ENCODE measurements at regions not wholly inside any gene's neighbourhood (a gene's known extent, or its start where the extent isn't known, plus 50 kb on each side); places are given as distances from the start of the nearest gene placed in this dataset.
A peak's percentile ranks its signal among the peaks of the same experiment; 100 is the strongest.

DNA sequence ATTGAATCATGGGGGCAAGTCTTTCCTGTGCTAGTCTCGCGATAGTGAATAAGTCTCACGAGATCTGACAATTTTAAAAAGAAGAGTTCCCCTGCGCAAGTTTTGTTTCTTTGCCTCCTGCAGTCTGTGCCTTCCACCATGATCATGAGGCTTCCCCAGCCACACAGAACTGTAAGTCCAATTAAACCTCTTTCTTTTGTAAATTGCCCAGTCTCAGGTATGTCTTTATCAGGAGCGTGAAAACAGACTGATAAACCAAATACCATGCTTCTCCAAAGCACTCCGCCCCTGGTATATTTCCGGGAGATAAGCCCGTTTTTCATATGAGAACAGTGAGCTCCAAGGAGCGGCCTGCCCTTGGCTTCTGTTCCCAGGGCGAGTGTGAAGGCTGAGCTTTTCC, 118.9 kb downstream of the EVX1 start:
- TF ChIP-seq, protein P1, sequence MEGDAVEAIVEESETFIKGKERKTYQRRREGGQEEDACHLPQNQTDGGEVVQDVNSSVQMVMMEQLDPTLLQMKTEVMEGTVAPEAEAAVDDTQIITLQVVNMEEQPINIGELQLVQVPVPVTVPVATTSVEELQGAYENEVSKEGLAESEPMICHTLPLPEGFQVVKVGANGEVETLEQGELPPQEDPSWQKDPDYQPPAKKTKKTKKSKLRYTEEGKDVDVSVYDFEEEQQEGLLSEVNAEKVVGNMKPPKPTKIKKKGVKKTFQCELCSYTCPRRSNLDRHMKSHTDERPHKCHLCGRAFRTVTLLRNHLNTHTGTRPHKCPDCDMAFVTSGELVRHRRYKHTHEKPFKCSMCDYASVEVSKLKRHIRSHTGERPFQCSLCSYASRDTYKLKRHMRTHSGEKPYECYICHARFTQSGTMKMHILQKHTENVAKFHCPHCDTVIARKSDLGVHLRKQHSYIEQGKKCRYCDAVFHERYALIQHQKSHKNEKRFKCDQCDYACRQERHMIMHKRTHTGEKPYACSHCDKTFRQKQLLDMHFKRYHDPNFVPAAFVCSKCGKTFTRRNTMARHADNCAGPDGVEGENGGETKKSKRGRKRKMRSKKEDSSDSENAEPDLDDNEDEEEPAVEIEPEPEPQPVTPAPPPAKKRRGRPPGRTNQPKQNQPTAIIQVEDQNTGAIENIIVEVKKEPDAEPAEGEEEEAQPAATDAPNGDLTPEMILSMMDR (conservative IDR thresholded peaks at IDR 0.05): no peak
- H3K27ac ChIP-seq: peak overlapping the region; percentile 92

DNA sequence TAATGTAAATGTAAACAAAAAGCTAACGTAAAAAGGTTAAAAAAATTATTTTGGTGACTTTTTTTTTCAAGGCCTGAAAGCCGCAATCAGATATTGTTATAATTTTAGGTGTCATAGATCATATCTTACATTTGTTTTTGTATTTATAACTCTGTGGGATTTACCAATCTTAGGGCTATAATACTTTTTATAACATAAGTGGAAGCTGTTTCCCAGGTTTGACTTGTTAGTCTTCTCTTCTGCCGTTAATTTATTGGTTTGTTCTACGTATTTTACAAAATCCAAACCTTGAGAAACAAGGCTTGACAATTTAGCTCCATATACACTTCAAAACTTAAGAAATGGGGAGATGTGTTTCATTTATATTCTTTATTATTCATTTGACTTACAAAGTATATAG, 119.4 kb downstream of the EVX1 start:
- H3K27ac ChIP-seq: peak overlapping the region; percentile 92

DNA sequence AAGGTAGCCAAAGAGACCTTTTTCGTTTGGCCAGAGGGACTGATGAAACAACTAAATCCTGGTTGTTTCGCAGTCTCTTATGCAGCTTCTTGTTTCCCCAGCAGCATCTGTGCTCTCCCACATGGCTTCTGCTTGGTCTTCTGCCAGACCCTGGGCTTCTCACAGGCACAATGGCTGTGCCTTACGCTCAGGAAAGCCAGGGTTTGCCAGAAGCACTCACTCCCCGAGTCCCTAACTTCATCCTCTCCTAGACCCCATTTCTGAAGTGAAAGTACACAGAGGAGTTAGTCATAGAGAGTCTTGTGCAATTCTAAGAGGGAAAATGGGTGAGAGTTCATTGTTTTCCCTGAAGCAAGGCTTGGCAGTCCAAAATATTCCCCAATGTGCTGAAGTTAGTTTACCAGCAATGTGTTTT, 121.7 kb downstream of the EVX1 start:
- H3K27ac ChIP-seq: peak overlapping the region; percentile 92; the same call in 1 of the 2 replicates
- TF ChIP-seq, protein P1 (conservative IDR thresholded peaks at IDR 0.05): no peak

More for the DNA sequence above, 119.4 kb downstream of the EVX1 start:
- TF ChIP-seq, protein P1 (conservative IDR thresholded peaks at IDR 0.05): no peak

DNA sequence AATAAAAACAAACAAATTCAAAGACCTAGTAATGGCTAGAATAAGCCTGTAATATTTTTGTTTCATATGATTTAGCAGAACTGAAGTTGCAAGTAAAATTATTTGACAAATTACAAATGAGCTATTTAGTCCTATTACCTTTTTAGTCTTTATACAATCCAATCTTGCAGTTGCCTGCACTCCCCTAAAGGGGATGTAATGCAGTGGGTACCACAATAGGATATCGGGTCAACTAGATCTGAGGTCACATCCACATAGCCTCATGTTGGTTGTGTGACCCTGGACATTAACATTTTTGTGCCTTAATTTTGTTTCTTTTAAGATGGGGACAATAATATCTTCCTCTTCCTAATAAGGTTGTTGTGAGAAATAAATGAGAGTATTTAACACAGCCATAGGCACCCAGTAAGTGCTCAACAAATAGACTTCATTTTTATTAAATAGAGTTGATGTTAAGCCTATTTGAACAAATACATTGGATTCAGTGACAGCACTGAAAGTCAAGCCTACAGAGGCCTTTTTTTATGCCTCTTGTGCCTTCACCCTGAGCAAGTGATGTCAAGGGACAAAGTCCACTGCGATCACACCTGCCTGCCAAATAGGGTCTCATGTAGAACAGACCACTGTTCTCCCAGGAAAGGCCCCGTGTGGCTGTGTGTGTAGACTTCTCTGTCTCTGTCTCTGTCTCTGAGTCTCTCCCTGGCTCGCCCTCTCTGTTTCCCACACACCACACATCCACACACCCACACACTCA, 124.8 kb downstream of the EVX1 start:
- H3K27ac ChIP-seq: no peak overlapping the region
- TF ChIP-seq, protein P1 (conservative IDR thresholded peaks at IDR 0.05): no peak

DNA sequence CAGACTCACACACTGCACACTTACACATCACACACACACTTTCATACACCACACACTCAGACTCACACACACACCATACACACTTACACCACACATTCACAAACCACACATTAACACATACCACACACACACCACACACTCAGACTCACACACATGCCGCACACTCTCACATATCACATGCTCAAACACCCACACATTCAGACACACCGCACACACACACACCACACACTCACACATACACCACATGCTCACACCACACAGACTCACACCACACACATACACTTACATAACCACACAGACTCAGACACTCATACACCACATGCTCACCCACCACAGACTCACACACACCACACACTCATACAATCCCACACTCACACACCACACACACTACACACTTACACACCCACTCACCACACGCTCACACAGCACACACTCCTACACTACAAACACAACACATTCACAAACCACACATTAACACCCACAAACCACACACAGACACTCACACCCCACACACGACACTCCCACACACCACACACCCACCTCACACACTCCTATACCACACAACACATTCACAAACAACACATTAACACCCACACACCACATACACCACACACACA, 125.4 kb downstream of the EVX1 start:
- TF ChIP-seq, protein P1 (conservative IDR thresholded peaks at IDR 0.05): no peak
- no peak overlapping the region; the same call in 1 of the 2 replicates for H3K27ac ChIP-seq

DNA sequence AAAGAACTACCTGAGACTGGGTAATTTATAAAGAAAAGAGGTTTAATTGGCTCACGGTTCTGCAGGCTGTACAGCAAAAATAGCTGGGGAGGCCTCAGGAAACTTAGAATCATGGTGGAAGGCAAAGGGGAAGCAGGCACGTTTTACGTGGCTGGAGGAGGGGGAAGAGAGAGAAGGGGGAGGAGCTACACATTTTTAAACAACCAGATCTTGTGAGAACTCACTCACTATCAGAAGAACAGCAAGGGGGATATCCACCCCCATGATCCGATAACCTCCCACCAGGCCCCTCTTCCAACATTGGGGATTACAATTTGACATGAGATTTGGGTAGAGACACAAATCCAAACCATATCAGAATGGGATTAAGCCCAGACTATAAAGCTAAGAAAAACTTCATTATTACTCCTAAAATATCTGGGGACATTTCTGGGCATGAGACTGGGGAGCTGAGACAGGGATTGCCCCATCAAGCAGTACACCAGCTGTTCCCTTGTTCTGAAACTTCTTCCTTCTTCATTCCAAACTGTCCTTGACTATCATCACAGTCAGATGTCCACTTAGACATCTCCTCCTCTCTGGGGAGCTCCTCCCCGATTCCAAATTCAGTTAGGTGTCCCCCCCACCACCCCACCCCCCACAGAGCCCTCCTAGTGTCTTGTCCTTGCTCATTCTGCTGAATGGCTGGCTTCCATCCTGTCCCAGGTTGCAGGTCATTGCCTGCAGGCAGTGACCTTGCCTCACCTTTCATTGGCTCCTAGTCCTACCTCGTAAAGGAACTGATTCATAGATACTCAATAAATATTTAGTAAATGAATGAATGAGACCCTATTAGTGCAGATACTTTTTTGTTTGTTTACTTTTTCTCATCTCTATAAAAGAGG, 132.6 kb downstream of the EVX1 start:
- no peak overlapping the region; the same call in 1 of the 2 replicates for H3K27ac ChIP-seq

More for the DNA sequence above, 132.6 kb downstream of the EVX1 start:
- TF ChIP-seq, protein P1 (conservative IDR thresholded peaks at IDR 0.05): no peak
